HUDEP-2 (cell line): ENCODE measurements at regions not wholly inside any gene's neighbourhood (a gene's known extent, or its start where the extent isn't known, plus 50 kb on each side); places are given as distances from the start of the nearest gene placed in this dataset.

Experiments used
- DNase-seq, 76 experiments: peaks; one replicate each; lab custom pipeline; 2025; ENCODE audit not compliant: unreplicated experiment in 76 of 76; lab: John Stamatoyannopoulos, UW

GRCh38 chrX:25067271-25068172, 51.8 kb upstream of the ARX start:
- DNase-seq: no peak

- DNase-seq: no peak
Measured at GRCh38 chrX:25066131-25066530, 50.4 kb upstream of the ARX start.
